ENCODE measurements at regions not wholly inside any gene's neighbourhood (a gene's known extent, or its start where the extent isn't known, plus 50 kb on each side); places are given as distances from the start of the nearest gene placed in this dataset.

DNA sequence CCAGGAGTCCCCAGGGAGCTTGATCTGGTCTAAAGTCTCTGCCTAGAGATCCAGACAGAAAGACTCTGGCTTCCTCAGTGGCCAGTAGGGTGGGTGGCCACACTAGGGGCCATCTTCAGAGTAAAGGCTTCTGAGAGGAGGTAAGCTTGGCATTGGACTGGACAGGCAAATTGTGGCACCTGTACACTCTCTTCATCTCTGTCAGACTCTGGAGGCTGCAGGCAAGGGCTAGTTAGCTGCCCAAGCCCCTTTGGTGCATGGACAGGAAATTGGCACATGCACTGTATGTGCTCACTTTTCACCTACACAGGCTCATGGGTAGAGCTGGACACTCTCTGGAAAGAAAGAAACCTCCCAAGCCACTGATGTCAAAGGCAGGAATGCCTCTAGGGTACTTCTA is 142.8 kb downstream of the PJA1 start:
- CTCF ChIA-PET: interaction anchor here (0.5 kb wide), 1 partner anchor 457 kb away, joined by 4 read pairs; no protein-coding TSS in a partner anchor
- TF ChIP-seq, protein P1, sequence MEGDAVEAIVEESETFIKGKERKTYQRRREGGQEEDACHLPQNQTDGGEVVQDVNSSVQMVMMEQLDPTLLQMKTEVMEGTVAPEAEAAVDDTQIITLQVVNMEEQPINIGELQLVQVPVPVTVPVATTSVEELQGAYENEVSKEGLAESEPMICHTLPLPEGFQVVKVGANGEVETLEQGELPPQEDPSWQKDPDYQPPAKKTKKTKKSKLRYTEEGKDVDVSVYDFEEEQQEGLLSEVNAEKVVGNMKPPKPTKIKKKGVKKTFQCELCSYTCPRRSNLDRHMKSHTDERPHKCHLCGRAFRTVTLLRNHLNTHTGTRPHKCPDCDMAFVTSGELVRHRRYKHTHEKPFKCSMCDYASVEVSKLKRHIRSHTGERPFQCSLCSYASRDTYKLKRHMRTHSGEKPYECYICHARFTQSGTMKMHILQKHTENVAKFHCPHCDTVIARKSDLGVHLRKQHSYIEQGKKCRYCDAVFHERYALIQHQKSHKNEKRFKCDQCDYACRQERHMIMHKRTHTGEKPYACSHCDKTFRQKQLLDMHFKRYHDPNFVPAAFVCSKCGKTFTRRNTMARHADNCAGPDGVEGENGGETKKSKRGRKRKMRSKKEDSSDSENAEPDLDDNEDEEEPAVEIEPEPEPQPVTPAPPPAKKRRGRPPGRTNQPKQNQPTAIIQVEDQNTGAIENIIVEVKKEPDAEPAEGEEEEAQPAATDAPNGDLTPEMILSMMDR (IDR thresholded peaks at IDR 0.05; ENCODE audit: insufficient read depth, low read depth, low read length): no peak
- POLR2A ChIA-PET: no interaction called here
- no peak for DNase-seq (ENCODE audit: low read depth)
- no peak overlapping the region for H3K4me3 ChIP-seq (ENCODE audit: low read depth, low read length)
- H3K36me3 ChIP-seq (ENCODE audit: control insufficient read depth, insufficient read depth, low read length): no peaks in the 10 kb centered on the region
- H3K27me3 ChIP-seq (ENCODE audit: control insufficient read depth, insufficient read depth, low read length): no peaks in the 10 kb centered on the region

DNA sequence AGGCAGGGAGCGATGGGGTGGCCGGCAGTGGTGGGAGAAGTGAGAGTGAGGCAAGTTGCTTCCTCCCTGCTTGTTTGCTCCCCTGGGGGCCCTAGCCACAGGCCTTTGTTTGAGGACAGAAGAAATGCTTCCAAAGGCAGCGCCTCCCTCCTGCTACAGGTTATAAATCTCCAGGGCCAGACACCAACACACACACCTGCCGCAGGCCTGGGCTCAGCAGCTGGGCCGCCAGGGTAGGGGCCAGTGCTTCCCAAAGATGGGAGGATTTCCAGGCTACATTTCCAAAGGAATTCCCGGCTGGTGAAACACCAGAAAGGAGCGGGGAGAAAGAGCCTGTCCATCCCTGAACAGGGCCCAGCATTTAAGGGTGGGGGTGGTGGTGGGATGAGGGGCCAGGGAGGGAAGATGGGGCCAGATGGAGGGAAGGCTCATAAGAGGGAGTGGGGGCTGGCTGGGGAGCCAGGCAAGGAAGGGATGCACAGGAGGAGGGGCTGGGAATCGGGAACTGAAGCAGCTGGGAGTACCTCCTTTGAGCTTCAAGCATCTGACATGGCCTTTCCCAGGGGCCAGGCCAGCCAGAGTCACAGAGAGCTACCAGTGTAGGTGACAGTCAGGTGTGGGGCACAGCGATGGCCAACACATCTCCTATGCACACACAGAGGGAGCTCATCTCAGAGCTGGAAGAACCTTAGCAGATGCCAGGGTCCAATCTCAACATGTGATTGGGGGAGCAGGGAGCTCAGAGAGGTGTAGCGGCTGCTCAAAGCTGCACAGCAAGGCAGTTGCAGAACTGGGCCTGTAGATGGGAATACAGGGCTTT is 143.9 kb downstream of the PJA1 start:
- Histone ChIP-seq H3K36me3 (ENCODE audit: control insufficient read depth, insufficient read depth, low read length) (no peaks in the 10 kb centered on the region), H3K27me3 (ENCODE audit: control insufficient read depth, insufficient read depth, low read length) (no peaks in the 10 kb centered on the region), H3K4me3 (ENCODE audit: low read depth, low read length) (no peak overlapping the region)
- TF ChIP-seq, protein P1 (IDR thresholded peaks at IDR 0.05; ENCODE audit: insufficient read depth, low read depth, low read length): no peak
- ChIA-PET POLR2A (no interaction called here), CTCF (interaction anchor here (0.8 kb wide), 1 partner anchor 18 kb away, joined by 3 read pairs; no protein-coding TSS in a partner anchor)
- no peak for DNase-seq (ENCODE audit: low read depth)

DNA sequence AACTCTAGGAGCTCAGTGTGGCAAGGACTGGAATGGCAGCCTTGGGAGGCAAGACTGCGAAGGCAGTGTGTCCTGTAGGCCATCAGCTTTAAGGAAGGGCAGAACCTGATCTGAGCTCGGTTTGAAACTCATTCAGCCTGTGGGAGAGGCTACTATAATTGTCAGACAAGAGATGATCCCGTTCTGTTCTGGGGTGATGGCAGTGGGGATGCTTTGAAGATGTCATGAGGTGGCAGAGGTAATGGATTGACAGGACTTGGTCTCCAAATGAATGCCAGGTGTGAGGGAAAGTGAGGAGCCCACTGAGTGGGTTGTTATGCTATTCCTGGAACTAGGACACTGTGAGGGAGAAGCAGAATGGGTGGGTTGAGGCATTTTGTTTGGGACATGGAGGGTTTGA is 144.9 kb downstream of the PJA1 start:
- TF ChIP-seq, protein P1 (IDR thresholded peaks at IDR 0.05; ENCODE audit: insufficient read depth, low read depth, low read length): no peak
- no peak for DNase-seq (ENCODE audit: low read depth)
- ChIA-PET POLR2A (no interaction called here), CTCF (no interaction called here)
- no peaks in the 10 kb centered on the region; the same call in 1 of the 2 replicates for H3K27me3 ChIP-seq (ENCODE audit: control insufficient read depth, insufficient read depth, low read length)
- no peak overlapping the region for H3K4me3 ChIP-seq (ENCODE audit: low read depth, low read length)
- no peaks in the 10 kb centered on the region for H3K36me3 ChIP-seq (ENCODE audit: control insufficient read depth, insufficient read depth, low read length)

DNA sequence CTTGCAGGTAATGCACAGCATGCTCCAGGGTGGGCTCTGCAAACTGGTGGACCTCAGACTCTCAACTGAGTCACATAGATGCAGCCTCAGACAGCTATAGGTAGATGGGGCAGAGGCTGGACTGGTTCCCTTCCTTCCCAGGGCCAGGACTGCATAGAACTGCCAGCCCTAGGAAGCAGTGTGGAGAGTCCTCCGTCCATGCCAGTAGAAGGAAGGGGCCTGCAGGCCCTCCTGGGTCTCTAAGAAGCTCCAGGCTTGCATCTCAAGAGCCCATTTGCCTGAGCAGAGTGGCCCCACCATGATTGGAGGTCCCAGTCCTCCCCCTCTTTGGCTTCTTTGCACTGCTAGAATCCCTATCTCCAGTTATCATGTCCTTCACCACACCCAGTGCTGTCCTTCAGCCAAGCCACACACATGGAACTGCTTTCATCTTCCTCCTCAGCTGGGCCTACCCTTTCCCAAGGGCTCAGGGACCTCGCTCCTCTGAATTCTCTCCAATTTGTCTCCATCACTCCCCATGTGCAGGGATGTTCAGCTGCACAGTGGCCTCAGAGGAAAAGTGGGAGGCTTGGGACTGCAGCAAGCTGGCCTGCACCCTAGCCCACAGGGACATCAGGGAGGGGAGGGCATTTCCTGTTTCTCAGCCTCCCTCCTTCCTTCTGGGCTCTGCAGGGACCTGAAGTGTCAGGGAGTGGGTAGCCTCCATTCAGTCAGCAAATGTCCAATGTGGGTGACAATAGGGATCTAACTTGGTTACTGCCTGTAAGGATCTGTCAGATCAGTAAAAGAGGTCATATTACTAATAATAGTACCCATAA is 146.0 kb downstream of the PJA1 start:
- Histone ChIP-seq H3K27me3 (ENCODE audit: control insufficient read depth, insufficient read depth, low read length) (no peaks in the 10 kb centered on the region; the same call in 1 of the 2 replicates), H3K36me3 (ENCODE audit: control insufficient read depth, insufficient read depth, low read length) (no peaks in the 10 kb centered on the region), H3K4me3 (ENCODE audit: low read depth, low read length) (no peak overlapping the region)
- no peak for DNase-seq (ENCODE audit: low read depth)
- TF ChIP-seq, protein P1 (IDR thresholded peaks at IDR 0.05; ENCODE audit: insufficient read depth, low read depth, low read length): no peak
- POLR2A ChIA-PET: no interaction called here
- CTCF ChIA-PET: no interaction called here

DNA sequence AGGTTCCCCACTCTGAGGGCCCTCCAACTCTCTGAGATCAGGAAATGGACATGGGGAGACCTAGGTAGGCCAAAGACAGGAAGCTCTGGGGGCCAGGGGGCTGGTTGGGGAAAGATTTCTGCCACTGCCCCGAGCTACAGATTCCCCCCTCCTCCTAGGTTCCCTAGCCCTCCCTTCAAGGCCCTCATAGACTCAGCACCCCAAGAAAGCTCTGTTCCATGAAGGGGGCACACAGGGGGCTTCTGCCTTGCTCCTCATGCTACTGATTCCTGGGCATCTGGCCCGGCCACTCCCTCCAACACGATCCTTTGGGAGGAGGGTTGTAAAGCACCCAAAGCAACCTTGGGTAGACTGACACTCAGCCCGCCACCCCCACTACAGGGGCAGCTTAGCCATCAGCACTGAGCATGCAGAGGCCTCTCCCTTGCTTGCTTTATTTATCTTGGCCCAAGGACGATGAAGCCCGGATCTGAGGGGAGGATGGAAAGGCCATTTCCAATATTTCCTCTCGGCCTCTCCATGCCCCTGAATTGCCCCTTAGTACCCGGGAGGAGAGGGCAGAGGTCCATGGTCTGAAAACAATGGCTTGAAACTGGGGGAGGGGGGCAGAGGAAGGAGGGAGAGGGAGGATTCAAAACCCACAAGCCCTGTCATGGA is 146.7 kb downstream of the PJA1 start:
- POLR2A ChIA-PET: no interaction called here
- no peak for DNase-seq (ENCODE audit: low read depth)
- CTCF ChIA-PET: no interaction called here

More for the DNA sequence above, 146.7 kb downstream of the PJA1 start:
- H3K4me3 ChIP-seq (ENCODE audit: low read depth, low read length): no peak overlapping the region
- no peaks in the 10 kb centered on the region; the same call in 1 of the 2 replicates for H3K27me3 ChIP-seq (ENCODE audit: control insufficient read depth, insufficient read depth, low read length)
- no peaks in the 10 kb centered on the region for H3K36me3 ChIP-seq (ENCODE audit: control insufficient read depth, insufficient read depth, low read length)
- TF ChIP-seq, protein P1 (IDR thresholded peaks at IDR 0.05; ENCODE audit: insufficient read depth, low read depth, low read length): no peak

Data from BJ (cell line).